ENCODE measurements at regions not wholly inside any gene's neighbourhood (a gene's known extent, or its start where the extent isn't known, plus 50 kb on each side); places are given as distances from the start of the nearest gene placed in this dataset.
"Not testable (repeated sequence)": the region's sequence is repeated elsewhere in the genome, so short reads cannot be mapped to it uniquely, and the experiment has no call there.

DNA sequence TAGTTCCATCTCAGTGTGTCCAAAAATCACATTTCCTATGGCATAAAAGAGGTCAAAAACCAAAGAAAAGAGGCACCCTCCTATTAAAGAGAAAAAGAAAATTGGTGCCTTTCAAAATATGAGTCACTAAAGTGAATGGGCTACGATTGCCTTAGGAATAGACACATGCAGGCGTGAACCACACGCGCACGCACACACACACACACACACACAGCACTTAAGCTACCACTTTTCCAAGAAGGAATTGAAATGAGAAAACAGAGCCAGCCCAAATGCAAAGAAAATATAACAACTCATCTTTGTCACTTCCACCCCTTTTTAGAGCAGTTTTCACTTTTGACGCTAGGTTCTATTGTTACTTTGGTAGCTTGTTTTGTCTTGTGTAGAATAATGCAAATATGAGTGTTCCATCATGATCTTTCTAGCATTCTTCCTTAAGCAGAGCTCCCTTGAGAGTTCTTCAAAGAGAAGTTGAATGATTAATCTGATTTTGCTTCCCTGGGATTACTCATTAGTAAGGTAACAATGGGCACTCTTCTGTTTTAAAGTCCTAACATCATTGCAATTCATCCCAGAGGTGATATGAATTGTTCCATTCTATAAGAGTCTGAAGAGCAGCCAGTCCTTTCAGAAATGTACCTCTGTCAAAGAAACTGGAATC is 239.2 kb upstream of the GNPDA2 start:
- peaks cover 11% of the 10 kb centered on the region for H3K9me3 Mint-ChIP-seq
- DNase-seq (ENCODE audit: low spot score in 2 of 2) = no peak
- no peaks in the 10 kb centered on the region for H3K4me1 Mint-ChIP-seq
- no peak for ATAC-seq
- no peak overlapping the region for H3K27ac Mint-ChIP-seq
- H3K36me3 Mint-ChIP-seq = no peaks in the 10 kb centered on the region
- H3K4me3 Mint-ChIP-seq = no peak overlapping the region

DNA sequence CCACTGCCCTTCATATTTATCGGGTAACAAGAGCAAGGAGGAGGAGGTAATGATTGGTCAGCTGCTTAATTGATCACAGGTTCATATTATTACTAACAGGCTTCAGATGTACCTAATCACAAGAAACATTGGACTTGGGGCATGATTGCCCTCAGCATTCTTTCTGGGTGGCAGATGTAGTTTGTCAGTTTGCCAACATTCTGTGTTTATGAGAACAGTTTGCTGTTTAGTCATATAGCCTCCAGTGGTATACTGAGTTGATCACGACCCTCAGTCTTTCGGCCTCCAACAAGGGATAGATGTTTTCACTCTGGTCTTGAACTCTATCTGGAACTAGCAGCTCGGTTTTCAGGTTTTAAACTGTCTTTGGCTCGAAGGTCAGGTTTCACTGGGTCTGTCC is 237.7 kb upstream of the GNPDA2 start:
- not testable (repeated sequence) for H3K4me1 Mint-ChIP-seq; ATAC-seq; H3K4me3 Mint-ChIP-seq; DNase-seq (ENCODE audit: low spot score in 2 of 2); H3K27ac Mint-ChIP-seq; H3K36me3 Mint-ChIP-seq
- H3K9me3 Mint-ChIP-seq = peaks cover 13% of the 10 kb centered on the region

DNA sequence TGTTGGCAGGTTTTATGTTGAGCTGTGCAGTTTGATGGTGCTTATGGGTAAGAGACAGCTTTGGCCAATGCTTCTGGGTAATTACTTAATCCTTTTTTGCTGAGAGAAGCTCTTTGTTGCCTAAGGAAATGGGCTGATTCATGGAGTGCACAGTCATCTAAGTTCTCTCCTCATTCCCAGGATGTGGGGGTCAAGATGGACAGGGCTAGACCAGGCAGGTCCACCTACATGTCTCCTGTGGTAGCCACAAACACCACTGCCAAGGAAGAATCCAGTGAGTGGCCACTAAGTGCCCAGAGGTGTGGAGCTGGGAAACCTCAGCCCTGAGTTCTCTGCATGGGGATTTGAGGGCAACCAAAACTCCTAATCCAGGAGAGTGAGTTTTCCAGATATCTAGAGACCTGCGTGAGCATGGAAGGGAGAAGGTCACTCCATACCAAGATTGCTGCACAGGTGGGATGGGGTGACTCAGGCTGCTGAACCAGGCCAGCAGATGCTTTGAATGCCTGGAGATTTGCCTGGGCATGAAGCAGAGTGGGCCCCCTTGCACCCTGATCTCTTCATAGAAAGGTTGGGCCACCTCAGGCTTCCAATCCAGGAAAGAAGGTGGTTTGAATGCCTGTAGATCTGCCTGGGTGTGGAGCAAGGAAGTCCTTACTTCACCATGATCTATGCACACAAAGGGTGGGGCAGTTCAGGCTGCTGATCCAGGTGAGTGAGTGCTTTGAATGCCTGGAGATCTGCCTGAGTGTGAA is 234.8 kb upstream of the GNPDA2 start:
- Mint-ChIP-seq H3K9me3 (peaks cover 17% of the 10 kb centered on the region), H3K36me3 (no peaks in the 10 kb centered on the region), H3K27ac (no peak overlapping the region), H3K4me1 (no peaks in the 10 kb centered on the region), H3K4me3 (no peak overlapping the region)
- DNase-seq (ENCODE audit: low spot score in 2 of 2) = no peak
- ATAC-seq = no peak

DNA sequence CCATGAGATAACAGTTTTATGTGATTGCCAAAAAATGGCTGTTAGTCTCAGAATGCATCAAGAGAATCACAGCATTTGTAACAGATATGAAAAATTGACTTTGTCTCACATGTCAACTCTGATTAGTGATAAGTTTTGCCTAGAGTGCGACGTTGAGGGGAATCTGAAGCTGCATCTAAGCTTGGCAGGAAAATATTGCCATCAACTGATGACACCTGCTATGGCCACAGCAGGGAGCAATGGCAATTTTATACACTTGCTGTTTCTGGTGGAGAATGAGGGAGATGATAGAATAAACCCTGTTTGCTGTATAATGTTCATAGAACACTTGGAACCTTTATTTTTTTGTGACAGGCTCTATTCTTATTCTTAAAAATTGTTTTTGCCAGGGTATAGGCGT is 205.4 kb upstream of the GNPDA2 start:
- no peaks in the 10 kb centered on the region for H3K36me3 Mint-ChIP-seq
- ATAC-seq = no peak
- H3K9me3 Mint-ChIP-seq = peaks cover 4% of the 10 kb centered on the region
- H3K4me3 Mint-ChIP-seq = no peak overlapping the region
- DNase-seq (ENCODE audit: low spot score in 2 of 2) = no peak
- H3K27ac Mint-ChIP-seq = no peak overlapping the region
- no peaks in the 10 kb centered on the region for H3K4me1 Mint-ChIP-seq

DNA sequence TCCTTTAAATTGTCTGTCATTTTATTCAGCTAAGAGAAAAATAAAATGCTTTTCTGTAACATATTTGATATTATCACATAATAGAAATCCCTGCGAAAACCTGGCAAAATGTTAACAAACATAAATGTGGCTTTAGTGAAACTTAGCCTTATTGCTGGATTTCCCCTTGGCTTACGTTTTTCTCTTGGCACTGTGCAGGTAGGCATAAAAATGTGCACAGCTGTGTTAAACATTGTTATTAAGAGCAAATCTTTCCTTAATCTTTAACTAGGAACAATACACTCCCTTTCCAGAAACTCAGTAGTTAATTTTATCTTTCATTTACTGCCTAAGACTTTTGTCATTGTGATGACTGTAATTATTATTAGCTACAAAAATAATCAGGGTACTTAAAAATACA is 202.4 kb upstream of the GNPDA2 start:
- no peak for ATAC-seq
- no peak for DNase-seq (ENCODE audit: low spot score in 2 of 2)
- H3K9me3 Mint-ChIP-seq = peaks cover 10% of the 10 kb centered on the region
- no peak overlapping the region for H3K27ac Mint-ChIP-seq
- H3K4me3 Mint-ChIP-seq = no peak overlapping the region
- no peaks in the 10 kb centered on the region for H3K4me1 Mint-ChIP-seq
- no peaks in the 10 kb centered on the region for H3K36me3 Mint-ChIP-seq

DNA sequence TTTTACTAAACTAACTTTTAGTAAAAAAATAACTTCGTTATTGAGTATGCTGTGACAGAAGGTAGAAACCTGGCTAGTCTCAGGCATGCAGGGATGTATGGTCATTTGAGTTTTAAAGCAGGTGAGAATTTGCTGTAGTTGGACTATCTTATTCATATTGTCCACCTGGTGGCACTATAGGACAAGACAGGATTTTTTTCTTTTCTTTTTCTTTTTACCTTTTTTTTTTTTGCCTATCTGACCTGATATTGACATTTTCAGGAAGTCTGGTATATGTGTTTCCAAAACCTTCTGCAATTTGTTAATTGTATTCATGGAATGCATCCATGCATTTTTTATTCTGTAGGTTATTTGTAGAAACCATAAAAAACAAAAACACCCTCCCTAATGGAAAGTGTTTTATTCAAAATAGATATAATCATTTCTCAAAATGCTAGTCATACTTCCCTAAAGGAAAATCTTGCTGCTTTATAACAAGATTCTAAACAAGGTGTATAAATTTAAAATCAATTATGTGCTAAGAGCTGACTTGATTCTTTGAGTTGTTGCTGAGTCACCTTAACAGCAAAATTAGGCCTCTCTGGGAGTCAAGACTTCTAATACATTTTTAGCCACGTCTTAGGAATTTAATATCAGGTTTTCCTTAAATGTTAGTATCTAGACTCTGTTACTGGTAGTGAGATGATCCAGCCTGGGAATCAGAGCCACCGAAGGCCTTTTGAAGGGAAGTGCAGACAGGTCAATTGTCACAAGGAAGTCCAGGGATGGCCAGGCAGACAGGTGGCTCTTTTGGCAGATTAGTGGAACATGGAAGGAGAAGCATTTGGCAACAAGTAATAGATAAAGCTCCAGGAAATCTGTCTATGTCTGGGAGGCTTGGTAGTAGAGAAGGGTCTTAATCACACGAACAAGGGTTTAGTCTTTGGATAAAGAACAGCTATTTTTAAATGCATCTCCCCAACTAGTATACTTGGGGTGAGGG is 201.3 kb upstream of the GNPDA2 start:
- no peak overlapping the region for H3K4me3 Mint-ChIP-seq
- no peaks in the 10 kb centered on the region for H3K4me1 Mint-ChIP-seq
- H3K27ac Mint-ChIP-seq = no peak overlapping the region
- ATAC-seq = no peak
- DNase-seq (ENCODE audit: low spot score in 2 of 2) = no peak
- H3K36me3 Mint-ChIP-seq = no peaks in the 10 kb centered on the region
- H3K9me3 Mint-ChIP-seq = peaks cover 10% of the 10 kb centered on the region

DNA sequence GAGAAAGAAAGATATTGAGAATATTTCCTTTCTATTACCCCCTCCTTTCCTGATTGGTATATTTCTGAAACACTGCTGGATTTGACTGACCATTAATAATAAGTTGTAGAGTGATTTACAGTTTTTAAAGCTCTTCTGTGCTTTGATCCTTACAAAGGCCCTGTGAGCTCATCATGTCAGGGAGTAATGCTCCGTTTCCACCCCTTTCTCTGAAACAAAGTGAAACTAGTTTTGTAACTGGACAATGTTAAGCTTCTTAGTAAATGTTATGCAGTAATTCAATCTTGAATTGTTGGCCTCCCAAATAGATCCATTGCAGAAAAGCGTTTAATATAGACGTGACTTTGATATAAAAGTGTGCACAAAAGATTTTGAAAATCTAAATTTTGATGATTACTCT is 190.1 kb upstream of the GNPDA2 start:
- DNase-seq (ENCODE audit: low spot score in 2 of 2) (no peak), ATAC-seq (no peak)
- Mint-ChIP-seq H3K36me3 (no peaks in the 10 kb centered on the region), H3K4me1 (no peaks in the 10 kb centered on the region), H3K9me3 (peaks cover 7% of the 10 kb centered on the region), H3K27ac (no peak overlapping the region), H3K4me3 (no peak overlapping the region)

DNA sequence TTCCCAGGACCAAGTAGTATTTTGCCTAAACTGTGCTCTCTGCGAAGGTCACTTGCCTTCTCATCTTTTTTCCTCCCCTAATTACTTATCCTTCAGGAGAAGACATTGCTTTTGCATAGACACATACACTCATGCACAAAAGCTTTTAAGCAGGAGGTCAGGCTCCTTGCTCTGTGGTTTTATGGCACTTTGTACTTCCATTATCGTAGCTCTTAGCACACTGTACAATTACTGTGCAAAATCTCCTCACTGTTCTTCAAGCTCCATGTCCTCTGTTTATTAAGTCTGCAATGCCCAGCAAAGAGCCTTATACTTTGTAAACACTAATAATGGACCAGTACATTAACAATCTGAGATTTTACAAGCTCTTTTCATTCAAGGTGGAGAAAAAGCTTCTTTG is 188.4 kb upstream of the GNPDA2 start:
- Mint-ChIP-seq H3K27ac (no peak overlapping the region), H3K9me3 (peaks cover 3% of the 10 kb centered on the region), H3K36me3 (no peaks in the 10 kb centered on the region), H3K4me3 (no peak overlapping the region), H3K4me1 (no peaks in the 10 kb centered on the region)
- ATAC-seq (no peak), DNase-seq (ENCODE audit: low spot score in 2 of 2) (no peak)

DNA sequence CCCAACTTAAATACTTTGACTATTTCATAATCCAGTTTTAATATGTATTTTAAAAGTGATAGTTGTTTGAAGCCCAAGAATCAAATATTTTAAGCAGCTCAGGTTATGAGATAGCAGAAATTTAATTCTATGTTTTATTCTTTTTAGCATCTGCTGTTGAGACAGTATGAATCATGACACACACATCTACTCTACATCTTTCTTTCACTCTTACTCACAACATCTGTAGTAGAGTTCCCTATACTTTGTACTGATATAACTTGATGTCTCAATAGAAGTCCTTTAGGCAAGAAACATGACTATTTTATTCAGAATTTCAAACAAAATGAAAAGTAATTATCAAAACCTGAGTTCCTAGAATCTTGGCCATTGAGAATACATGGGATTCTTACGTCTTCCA is 187.9 kb upstream of the GNPDA2 start:
- ATAC-seq = no peak
- Mint-ChIP-seq H3K27ac (no peak overlapping the region), H3K36me3 (no peaks in the 10 kb centered on the region), H3K9me3 (peaks cover 3% of the 10 kb centered on the region), H3K4me3 (no peak overlapping the region), H3K4me1 (no peaks in the 10 kb centered on the region)
- DNase-seq (ENCODE audit: low spot score in 2 of 2) = no peak

DNA sequence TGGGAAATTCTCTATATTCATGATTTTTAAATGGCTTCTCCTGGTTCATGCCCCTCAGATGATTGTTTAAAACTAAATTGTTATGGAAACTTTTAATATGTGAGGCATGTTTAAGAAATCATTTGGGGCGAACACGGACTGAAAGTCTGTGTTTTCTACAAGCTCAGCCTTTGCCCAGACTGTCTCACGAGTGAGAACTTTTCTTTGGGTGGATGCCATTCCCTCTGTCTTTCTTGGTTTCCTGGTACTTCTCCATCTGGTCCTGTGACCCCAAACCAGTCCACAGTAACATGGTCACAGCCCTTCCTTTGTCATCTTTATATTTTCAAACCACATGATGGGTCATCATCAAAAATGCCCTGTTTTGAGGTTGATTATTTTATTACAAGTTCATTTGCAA is 186.6 kb upstream of the GNPDA2 start:
- DNase-seq (ENCODE audit: low spot score in 2 of 2) = no peak
- no peak overlapping the region for H3K27ac Mint-ChIP-seq
- H3K36me3 Mint-ChIP-seq = no peaks in the 10 kb centered on the region
- H3K4me1 Mint-ChIP-seq = no peaks in the 10 kb centered on the region
- no peak for ATAC-seq
- peaks cover 3% of the 10 kb centered on the region for H3K9me3 Mint-ChIP-seq
- H3K4me3 Mint-ChIP-seq = no peak overlapping the region

DNA sequence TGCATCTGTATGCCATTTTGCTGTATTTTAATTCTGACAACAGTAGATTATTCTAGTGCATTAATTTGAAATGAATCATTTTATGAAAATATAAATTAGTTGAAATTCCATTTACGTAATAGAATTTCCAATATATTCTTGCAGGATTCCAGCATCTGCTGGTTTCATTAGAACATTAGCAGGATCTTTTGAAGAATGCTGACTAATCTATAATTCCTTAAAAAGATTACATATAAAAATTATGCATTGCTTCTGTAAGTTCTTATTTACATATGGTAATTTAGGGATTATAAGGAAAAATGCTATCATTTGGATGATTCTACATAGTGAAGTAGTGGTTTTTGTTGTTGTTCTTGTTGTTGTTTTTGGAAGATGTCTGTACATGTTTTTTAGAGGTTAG is 182.2 kb upstream of the GNPDA2 start:
- Mint-ChIP-seq H3K36me3 (no peaks in the 10 kb centered on the region), H3K4me1 (no peaks in the 10 kb centered on the region), H3K9me3 (peaks cover 10% of the 10 kb centered on the region), H3K4me3 (no peak overlapping the region), H3K27ac (no peak overlapping the region)
- no peak for DNase-seq (ENCODE audit: low spot score in 2 of 2)
- ATAC-seq = no peak

DNA sequence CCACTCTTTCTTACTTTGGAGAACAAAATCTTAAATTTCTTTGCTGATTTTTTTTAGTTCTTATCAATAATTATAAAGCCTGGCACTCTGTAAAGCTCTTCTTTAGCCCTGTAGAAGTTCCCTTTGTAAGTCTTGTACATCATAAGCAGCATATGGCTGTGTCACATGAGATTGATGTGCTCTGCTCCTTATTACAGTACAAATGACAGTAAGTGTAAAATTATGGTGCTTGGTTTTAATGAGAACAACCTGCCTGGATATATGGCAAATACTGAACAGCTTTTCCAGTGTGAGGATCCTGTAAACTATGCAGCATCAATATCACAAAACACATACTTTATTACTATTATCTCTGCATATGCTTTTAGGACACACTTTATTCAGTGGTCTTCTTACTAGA is 145.9 kb upstream of the GNPDA2 start:
- Mint-ChIP-seq H3K36me3 (no peaks in the 10 kb centered on the region), H3K4me1 (no peaks in the 10 kb centered on the region), H3K9me3 (peaks cover 13% of the 10 kb centered on the region), H3K4me3 (no peak overlapping the region), H3K27ac (no peak overlapping the region)
- DNase-seq (ENCODE audit: low spot score in 2 of 2) (no peak), ATAC-seq (no peak)

DNA sequence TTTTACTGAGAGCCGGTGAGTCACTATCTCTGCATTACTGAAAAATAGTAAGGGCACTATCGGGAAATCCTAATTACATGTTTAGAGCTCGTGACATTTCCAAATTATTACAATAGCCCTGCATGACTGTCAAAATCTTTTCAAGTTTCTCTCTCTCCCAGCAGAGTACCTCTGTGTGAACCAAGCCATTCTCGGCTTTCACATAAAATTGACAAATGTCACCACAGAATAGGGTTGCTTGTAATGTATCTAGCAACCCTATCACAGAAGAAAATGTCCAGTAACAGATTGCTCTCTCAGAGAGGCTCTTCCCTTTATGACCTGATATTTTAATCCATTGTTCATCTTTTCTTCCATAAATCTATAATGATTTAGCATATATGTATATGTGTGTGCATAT is 144.8 kb upstream of the GNPDA2 start:
- Mint-ChIP-seq H3K36me3 (no peaks in the 10 kb centered on the region), H3K27ac (no peak overlapping the region)
- no peak for ATAC-seq

DNA sequence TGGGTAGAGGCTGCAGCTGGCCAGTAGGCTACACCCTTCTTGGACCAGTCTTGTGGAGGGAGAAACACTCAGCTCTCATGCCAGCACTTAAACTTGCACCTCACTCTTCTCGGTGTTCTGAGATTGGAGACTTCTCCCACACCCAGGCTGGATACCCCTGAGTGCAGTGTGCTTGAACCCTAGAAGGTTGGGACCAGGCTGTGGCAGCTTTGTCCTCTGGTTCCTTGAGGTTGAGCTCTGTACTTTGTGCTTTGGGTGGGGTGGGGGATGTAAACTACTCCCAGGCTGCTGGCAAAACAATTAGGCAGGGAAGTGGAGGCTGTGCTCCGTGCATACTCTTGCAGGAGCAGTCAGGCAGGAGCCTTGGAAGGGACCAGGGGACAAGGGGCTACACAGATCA is 143.6 kb upstream of the GNPDA2 start:
- ATAC-seq = peak; percentile 26
- no peak overlapping the region for H3K4me3 Mint-ChIP-seq
- DNase-seq (ENCODE audit: low spot score in 2 of 2) = no peak

More for the DNA sequence above, 144.8 kb upstream of the GNPDA2 start:
- DNase-seq (ENCODE audit: low spot score in 2 of 2) = no peak
- no peak overlapping the region for H3K4me3 Mint-ChIP-seq
- H3K9me3 Mint-ChIP-seq = peaks cover 13% of the 10 kb centered on the region
- no peaks in the 10 kb centered on the region for H3K4me1 Mint-ChIP-seq

DNA sequence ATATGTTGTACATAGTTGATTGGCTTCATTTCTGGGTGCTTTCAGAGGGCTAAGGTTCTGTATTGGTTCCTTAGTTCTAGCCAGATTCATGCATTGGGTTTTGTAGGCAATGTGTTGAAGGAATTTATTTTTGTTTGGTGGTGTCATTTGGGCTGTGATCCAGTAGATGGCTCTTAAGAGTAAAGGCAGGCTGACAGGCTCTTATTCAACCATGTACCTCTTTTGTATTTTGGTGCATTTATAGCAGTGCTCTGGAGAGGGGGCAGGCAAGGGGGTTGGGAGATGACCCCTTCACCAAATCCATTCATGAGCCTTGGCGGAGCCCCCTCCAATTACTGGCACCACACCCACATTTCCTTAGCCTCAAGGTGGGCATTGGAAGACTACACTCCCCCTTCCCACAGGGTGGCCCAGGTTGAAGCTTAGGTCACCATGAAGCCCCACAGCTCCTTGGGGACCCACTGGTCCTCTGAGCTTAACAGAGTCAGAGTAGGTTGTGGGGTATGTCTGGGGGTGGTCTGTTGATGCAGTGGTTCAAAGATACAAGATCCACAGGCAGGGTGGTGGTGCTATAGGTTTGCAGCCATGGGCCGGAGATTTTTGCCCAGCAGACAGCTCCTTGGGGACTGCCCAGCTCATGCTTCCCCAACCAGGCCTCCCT is 143.0 kb upstream of the GNPDA2 start:
- Mint-ChIP-seq H3K27ac (no peak overlapping the region), H3K9me3 (peaks cover 13% of the 10 kb centered on the region), H3K4me3 (no peak overlapping the region), H3K36me3 (no peaks in the 10 kb centered on the region), H3K4me1 (no peaks in the 10 kb centered on the region)
- no peak for DNase-seq (ENCODE audit: low spot score in 2 of 2)
- ATAC-seq = peak; percentile 24

More for the DNA sequence above, 143.6 kb upstream of the GNPDA2 start:
- Mint-ChIP-seq H3K27ac (no peak overlapping the region), H3K36me3 (no peaks in the 10 kb centered on the region), H3K9me3 (peaks cover 13% of the 10 kb centered on the region), H3K4me1 (no peaks in the 10 kb centered on the region)
